Activated naive CD4-positive, alpha-beta T cell treated with anti-CD3 and anti-CD28 coated beads for 36 hours (primary cell): ENCODE measurements at regions not wholly inside any gene's neighbourhood (a gene's known extent, or its start where the extent isn't known, plus 50 kb on each side); places are given as distances from the start of the nearest gene placed in this dataset.
"Not testable (repeated sequence)": the region's sequence is repeated elsewhere in the genome, so short reads cannot be mapped to it uniquely, and the experiment has no call there.

Experiments used
- CTCF ChIA-PET: fragments of 350-600 bp; sonication (Branson Sonifier 250); formaldehyde crosslinking; loops from one replicate; lab custom pipeline; 2021; ENCODE audit warnings: antibody characterized with exemption; lab: Charles Lee
- DNase-seq: peaks from one replicate; pipeline ENCODE4 v3.0.0-alpha.2; 2020
- H3K27ac Mint-ChIP-seq: one replicate; pipeline ENCODE4 v1.8.0; 2021; ENCODE audit warnings: mild to moderate bottlenecking, mixed read lengths
- H3K27me3 Mint-ChIP-seq: one replicate; pipeline ENCODE4 v1.8.0; 2021; ENCODE audit warnings: low read depth, mixed read lengths
- H3K36me3 Mint-ChIP-seq: one replicate; pipeline ENCODE4 v1.8.0; 2021; ENCODE audit warnings: low read depth, mixed read lengths
- H3K4me1 Mint-ChIP-seq: one replicate; pipeline ENCODE4 v1.8.0; 2021; ENCODE audit warnings: low read depth, mixed read lengths
- H3K4me3 Mint-ChIP-seq: one replicate; pipeline ENCODE4 v1.8.0; 2021; ENCODE audit warnings: mild to moderate bottlenecking, moderate library complexity, mixed read lengths
- H3K9me3 Mint-ChIP-seq: one replicate; pipeline ENCODE4 v1.8.0; 2021; ENCODE audit warnings: mixed read lengths
- intact Hi-C: fragments of 100-400 bp; cut with micrococcal nuclease; formaldehyde crosslinking; loops from one replicate; pipeline ENCODE4 v1.15.1; 2023

DNA sequence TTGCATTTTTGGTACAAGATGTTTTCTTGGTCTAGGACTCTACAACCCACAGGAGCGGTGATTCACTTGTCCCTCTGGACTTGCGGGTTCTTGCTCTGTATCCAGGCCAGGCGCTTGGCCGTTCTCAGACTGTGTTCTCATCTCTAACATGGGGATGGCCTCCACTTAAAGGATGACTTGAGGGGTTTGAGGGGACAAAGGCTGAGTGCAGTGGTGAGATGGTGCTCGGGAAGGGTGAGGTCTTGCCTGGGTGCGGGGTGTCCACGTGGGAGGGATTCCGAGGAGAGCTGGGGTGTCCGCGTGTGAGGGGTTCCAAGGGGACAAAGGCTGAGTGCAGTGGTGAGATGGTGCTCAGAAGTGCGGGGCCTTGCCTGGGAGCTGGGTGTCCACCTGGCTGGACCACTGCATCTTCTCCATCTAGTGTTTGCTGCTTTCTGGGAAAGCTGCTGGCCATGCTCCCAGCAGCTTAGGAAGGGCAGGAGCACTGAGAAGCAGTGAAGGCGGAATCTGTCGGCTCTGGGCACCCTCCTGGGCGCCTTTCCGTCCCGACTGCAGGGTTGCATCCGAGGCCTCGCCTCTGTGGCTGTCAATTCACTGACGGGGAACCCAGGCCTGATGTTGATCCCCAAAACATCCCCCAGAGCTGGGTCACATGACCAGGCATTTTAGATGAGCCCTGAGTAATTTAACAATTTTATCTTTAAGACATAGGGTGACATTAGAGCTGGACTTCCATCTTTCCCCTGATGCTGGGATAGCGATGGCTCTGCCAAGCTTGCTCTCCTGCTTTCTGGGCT is 280.5 kb upstream of the IRX4 start:
- H3K4me1 Mint-ChIP-seq: no peaks in the 10 kb centered on the region
- peaks cover 8% of the 10 kb centered on the region for H3K27me3 Mint-ChIP-seq
- DNase-seq: no peak
- CTCF ChIA-PET: no interaction called here
- H3K9me3 Mint-ChIP-seq: no peaks in the 10 kb centered on the region
- H3K36me3 Mint-ChIP-seq: no peaks in the 10 kb centered on the region
- no peak overlapping the region for H3K27ac Mint-ChIP-seq
- H3K4me3 Mint-ChIP-seq: no peak overlapping the region
- intact Hi-C loops: no loop called here

DNA sequence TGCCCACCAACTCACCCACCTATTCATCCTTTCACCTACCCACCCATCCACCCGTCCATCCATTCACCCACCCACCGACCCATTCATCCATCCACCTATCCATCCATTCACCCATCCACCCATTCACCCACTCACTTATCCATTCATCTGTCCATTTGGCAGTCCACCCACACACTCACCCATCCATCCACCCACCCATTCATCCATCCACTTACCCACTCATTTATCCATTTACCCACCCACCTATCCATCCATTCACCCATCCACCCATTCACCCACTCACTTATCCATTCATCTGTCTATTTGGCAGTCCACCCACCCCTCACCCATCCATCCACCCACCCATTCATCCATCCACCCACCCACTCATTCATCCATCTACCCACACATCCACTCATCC is 278.1 kb upstream of the IRX4 start:
- H3K27me3 Mint-ChIP-seq: peaks cover 8% of the 10 kb centered on the region
- H3K36me3 Mint-ChIP-seq: no peaks in the 10 kb centered on the region
- CTCF ChIA-PET: no interaction called here
- intact Hi-C loops: no loop called here
- no peaks in the 10 kb centered on the region for H3K9me3 Mint-ChIP-seq
- no peak overlapping the region for H3K27ac Mint-ChIP-seq
- no peak for DNase-seq
- no peak overlapping the region for H3K4me3 Mint-ChIP-seq
- no peaks in the 10 kb centered on the region for H3K4me1 Mint-ChIP-seq

GRCh38 chr5:2158767-2159166 is 276.0 kb upstream of the IRX4 start:
- Mint-ChIP-seq H3K4me3 (no peak overlapping the region), H3K36me3 (no peaks in the 10 kb centered on the region), H3K27ac (no peak overlapping the region), H3K9me3 (no peaks in the 10 kb centered on the region), H3K4me1 (no peaks in the 10 kb centered on the region), H3K27me3 (no peaks in the 10 kb centered on the region)
- CTCF ChIA-PET: interaction anchor here (0.6 kb wide), 1 partner anchor 272 kb away, joined by 4 read pairs; no protein-coding TSS in a partner anchor
- intact Hi-C loops: no loop called here
- DNase-seq: no peak

- no peak overlapping the region for H3K4me3 Mint-ChIP-seq
These were observed 275.4 kb upstream of the IRX4 start for GRCh38 chr5:2158109-2158508.

GRCh38 chr5:2157372-2157771 is 274.6 kb upstream of the IRX4 start:
- intact Hi-C loops: no loop called here
- CTCF ChIA-PET: no interaction called here
- Mint-ChIP-seq H3K4me3 (no peak overlapping the region), H3K9me3 (no peaks in the 10 kb centered on the region), H3K27me3 (no peaks in the 10 kb centered on the region), H3K4me1 (no peaks in the 10 kb centered on the region), H3K36me3 (no peaks in the 10 kb centered on the region), H3K27ac (no peak overlapping the region)
- DNase-seq: no peak

More at GRCh38 chr5:2158109-2158508, 275.4 kb upstream of the IRX4 start:
- Mint-ChIP-seq H3K27me3 (no peaks in the 10 kb centered on the region), H3K4me1 (no peaks in the 10 kb centered on the region), H3K36me3 (no peaks in the 10 kb centered on the region), H3K9me3 (no peaks in the 10 kb centered on the region), H3K27ac (no peak overlapping the region)
- no peak for DNase-seq
- CTCF ChIA-PET: interaction anchor here (0.6 kb wide), 1 partner anchor 271 kb away, joined by 4 read pairs; no protein-coding TSS in a partner anchor
- intact Hi-C loops: no loop called here

DNA sequence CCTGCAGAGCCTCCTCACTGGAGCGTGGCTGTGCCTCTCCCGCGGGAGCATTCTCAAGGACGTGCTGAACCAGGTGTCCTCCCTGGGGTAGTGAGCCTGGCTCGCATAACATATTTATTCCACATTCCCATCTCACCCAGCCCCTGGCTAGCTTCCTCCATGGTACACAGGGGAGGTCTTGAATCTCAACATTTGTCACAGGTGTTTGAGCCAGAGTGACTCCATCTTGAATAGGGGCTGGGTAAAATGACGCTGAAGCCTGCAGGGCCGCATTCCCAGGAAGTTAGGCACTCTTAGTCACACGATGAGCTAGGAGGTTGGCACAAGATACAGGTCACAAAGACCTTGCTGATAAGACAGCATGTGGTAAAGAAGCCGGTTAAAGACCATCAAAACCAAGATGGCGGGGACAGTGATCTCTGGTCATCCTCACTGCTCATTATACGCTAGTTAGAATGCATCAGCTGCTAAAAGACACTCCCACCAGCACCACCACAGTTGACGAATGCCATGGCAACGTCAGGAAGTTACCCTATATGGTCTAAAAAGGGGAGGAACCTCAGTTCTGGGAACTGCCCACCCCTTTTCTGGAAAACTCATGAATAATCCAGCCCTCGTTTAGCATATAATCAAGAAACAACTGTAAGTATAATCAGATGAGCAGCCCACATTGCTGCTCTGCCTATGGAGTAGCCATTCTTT is 273.8 kb upstream of the IRX4 start:
- intact Hi-C loops: no loop called here
- no peaks in the 10 kb centered on the region for H3K9me3 Mint-ChIP-seq
- CTCF ChIA-PET: no interaction called here
- no peak overlapping the region for H3K4me3 Mint-ChIP-seq
- no peak overlapping the region for H3K27ac Mint-ChIP-seq
- H3K27me3 Mint-ChIP-seq: peaks cover 2% of the 10 kb centered on the region
- no peaks in the 10 kb centered on the region for H3K4me1 Mint-ChIP-seq
- no peaks in the 10 kb centered on the region for H3K36me3 Mint-ChIP-seq
- no peak for DNase-seq

- Mint-ChIP-seq H3K36me3 (no peaks in the 10 kb centered on the region), H3K27ac (no peak overlapping the region), H3K9me3 (no peaks in the 10 kb centered on the region), H3K4me3 (no peak overlapping the region), H3K4me1 (no peaks in the 10 kb centered on the region), H3K27me3 (peaks cover 3% of the 10 kb centered on the region)
- intact Hi-C loops: no loop called here
- CTCF ChIA-PET: no interaction called here
- no peak for DNase-seq
These were observed 272.8 kb upstream of the IRX4 start for GRCh38 chr5:2155556-2155955.

GRCh38 chr5:2153802-2154201 is 271.1 kb upstream of the IRX4 start:
- no peaks in the 10 kb centered on the region for H3K36me3 Mint-ChIP-seq
- H3K27ac Mint-ChIP-seq: no peak overlapping the region
- no peak overlapping the region for H3K4me3 Mint-ChIP-seq
- intact Hi-C loops: no loop called here
- no peaks in the 10 kb centered on the region for H3K4me1 Mint-ChIP-seq
- H3K27me3 Mint-ChIP-seq: peaks cover 3% of the 10 kb centered on the region
- no peaks in the 10 kb centered on the region for H3K9me3 Mint-ChIP-seq
- CTCF ChIA-PET: no interaction called here
- DNase-seq: no peak

- intact Hi-C loops: no loop called here
- no peak for DNase-seq
- Mint-ChIP-seq H3K4me3 (no peak overlapping the region), H3K27ac (no peak overlapping the region), H3K9me3 (no peaks in the 10 kb centered on the region), H3K36me3 (no peaks in the 10 kb centered on the region), H3K27me3 (peaks cover 3% of the 10 kb centered on the region), H3K4me1 (no peaks in the 10 kb centered on the region)
- CTCF ChIA-PET: no interaction called here
These were observed 270.6 kb upstream of the IRX4 start for GRCh38 chr5:2153350-2153749.

- not testable (repeated sequence) for H3K27me3 Mint-ChIP-seq, H3K36me3 Mint-ChIP-seq, H3K9me3 Mint-ChIP-seq, H3K4me1 Mint-ChIP-seq, H3K4me3 Mint-ChIP-seq, H3K27ac Mint-ChIP-seq
- CTCF ChIA-PET: interaction anchor here (1.0 kb wide), 1 partner anchor 9 kb away, joined by 3 read pairs; no protein-coding TSS in a partner anchor
- DNase-seq: peak; percentile 12
- intact Hi-C loops: loop anchor here (1.0 kb wide), 1 partner anchor 113 kb away; no protein-coding TSS in a partner anchor
These were observed 268.7 kb upstream of the IRX4 start for GRCh38 chr5:2151301-2151888.

DNA sequence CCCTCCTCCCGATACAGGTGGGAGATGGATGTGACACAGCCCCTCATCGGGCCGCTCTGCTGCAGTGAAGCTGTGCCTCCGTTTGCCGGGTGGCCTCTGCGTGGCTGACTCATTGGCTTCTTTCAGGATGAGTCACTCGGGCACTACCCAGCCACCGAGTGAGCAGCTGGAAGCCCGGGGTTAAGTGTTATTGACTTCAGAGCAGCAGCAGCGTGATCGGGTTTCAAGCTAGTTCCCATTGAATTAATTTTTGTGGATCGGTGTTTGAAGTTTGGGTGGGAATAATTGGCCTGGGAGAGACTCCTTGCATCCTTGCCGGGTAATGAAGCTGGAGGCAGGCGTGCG is 266.4 kb upstream of the IRX4 start:
- Mint-ChIP-seq H3K4me1 (no peaks in the 10 kb centered on the region), H3K36me3 (no peaks in the 10 kb centered on the region), H3K27me3 (peaks cover 7% of the 10 kb centered on the region), H3K9me3 (no peaks in the 10 kb centered on the region), H3K4me3 (no peak overlapping the region), H3K27ac (no peak overlapping the region)
- DNase-seq: no peak
- intact Hi-C loops: no loop called here
- CTCF ChIA-PET: no interaction called here

DNA sequence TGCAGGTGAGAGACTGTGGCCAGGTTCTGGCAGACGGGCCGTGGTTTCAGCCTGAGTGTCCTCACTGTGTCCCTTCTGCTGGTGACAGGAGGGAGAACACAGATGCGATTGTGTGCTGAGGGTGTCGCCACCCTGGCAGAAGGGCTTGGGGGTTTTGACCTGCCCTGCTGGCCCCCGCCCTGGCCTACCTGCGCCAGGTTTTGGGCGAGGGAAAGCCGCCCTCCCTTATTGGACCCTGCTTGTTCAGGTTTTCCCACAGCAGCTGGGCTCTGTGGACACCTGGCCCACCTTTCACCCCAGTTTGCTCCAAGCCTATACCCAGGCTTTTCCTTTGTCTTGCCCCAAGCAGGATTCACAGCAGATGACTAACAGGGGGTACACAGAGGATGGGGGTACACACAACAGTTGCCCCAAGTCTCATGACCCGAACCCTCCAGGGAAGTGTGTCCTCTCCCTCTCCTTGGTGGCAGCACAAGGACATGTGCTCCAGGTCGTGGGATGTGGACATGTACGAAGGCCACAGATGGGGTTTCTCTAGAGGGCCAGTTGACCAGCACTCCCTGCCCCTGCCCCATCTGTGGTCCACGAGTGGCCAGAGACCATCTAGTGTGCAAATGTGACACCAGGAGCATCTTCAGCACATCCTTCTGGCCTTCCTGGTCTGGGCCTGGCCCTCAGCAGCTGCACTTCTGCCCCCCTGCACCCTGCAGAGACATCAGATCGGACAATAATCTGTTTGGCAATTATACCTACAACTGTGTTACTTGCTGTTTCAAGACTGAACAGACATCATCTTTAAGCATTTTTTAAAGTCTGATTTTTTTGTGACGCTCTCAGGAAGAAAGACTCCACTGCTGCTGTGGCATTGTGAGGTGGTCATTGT is 265.8 kb upstream of the IRX4 start:
- Mint-ChIP-seq H3K36me3 (no peaks in the 10 kb centered on the region), H3K27ac (no peak overlapping the region), H3K27me3 (peaks cover 7% of the 10 kb centered on the region), H3K4me3 (no peak overlapping the region), H3K4me1 (no peaks in the 10 kb centered on the region), H3K9me3 (no peaks in the 10 kb centered on the region)
- no peak for DNase-seq
- CTCF ChIA-PET: no interaction called here
- intact Hi-C loops: no loop called here
